ENCODE measurements at regions not wholly inside any gene's neighbourhood (a gene's known extent, or its start where the extent isn't known, plus 50 kb on each side); places are given as distances from the start of the nearest gene placed in this dataset.

DNA sequence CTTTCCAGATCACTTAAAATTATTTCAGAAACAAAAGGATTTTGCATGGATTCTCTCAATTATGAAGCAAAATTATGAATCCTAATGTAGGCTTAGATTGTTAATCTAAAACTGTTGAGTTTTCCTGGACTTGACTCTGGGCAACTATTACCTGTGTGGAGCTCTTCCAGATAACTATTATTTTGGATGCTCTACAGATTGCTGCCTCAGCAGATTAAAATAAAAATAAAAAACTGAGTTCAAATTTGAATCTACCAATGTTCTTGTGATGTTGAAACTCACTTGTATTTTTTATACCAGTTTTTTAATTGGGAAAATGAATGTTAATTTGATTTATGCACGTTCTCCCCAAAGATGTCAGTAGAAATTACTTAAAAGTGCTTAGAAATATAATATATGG lies 120.5 kb upstream of the NAV3 start:
- peaks cover 0 to 2% of the 10 kb centered on the region in 2 experiments for H3K27me3 ChIP-seq (ENCODE audit: control insufficient read depth in 2 of 2, insufficient read depth in 2 of 2, low read length in 2 of 2)
- H3K9ac ChIP-seq (replicated peaks; ENCODE audit: extremely low read depth, insufficient read depth, low read length), result no peak overlapping the region
- no peaks in the 10 kb centered on the region for H4K20me1 ChIP-seq (replicated peaks; ENCODE audit: control insufficient read depth, extremely low read depth, insufficient read depth, low read length)
- FAIRE-seq, result no peak
- TF ChIP-seq FOS (IDR thresholded peaks at IDR 0.05; ENCODE audit: borderline replicate concordance, insufficient read depth, low read length), result no peak
- TF ChIP-seq EZH2 (IDR thresholded peaks at IDR 0.05; ENCODE audit: borderline replicate concordance, low read depth, low read length, severe bottlenecking), result no peak
- no peak for TF ChIP-seq GATA2 (IDR thresholded peaks at IDR 0.05; ENCODE audit: insufficient read depth, insufficient read length, low read depth, low read length)
- TF ChIP-seq POLR2AphosphoS5 (IDR thresholded peaks at IDR 0.05; ENCODE audit: insufficient read depth, low read depth, low read length), result no peak
- TF ChIP-seq JUN (IDR thresholded peaks at IDR 0.05; ENCODE audit: borderline replicate concordance, insufficient read depth, insufficient read length, low read depth), result no peak
- TF ChIP-seq MYC (IDR thresholded peaks at IDR 0.05; ENCODE audit: low read depth, low read length), result no peak
- TF ChIP-seq, protein P1, sequence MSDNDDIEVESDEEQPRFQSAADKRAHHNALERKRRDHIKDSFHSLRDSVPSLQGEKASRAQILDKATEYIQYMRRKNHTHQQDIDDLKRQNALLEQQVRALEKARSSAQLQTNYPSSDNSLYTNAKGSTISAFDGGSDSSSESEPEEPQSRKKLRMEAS (IDR thresholded peaks at IDR 0.05; ENCODE audit: insufficient read depth, insufficient read length), result no peak
- TF ChIP-seq, protein P2, sequence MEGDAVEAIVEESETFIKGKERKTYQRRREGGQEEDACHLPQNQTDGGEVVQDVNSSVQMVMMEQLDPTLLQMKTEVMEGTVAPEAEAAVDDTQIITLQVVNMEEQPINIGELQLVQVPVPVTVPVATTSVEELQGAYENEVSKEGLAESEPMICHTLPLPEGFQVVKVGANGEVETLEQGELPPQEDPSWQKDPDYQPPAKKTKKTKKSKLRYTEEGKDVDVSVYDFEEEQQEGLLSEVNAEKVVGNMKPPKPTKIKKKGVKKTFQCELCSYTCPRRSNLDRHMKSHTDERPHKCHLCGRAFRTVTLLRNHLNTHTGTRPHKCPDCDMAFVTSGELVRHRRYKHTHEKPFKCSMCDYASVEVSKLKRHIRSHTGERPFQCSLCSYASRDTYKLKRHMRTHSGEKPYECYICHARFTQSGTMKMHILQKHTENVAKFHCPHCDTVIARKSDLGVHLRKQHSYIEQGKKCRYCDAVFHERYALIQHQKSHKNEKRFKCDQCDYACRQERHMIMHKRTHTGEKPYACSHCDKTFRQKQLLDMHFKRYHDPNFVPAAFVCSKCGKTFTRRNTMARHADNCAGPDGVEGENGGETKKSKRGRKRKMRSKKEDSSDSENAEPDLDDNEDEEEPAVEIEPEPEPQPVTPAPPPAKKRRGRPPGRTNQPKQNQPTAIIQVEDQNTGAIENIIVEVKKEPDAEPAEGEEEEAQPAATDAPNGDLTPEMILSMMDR (IDR thresholded peaks at IDR 0.05; ENCODE audit: extremely low read depth in 1 of 2, insufficient read depth in 1 of 2, low read depth in 1 of 2, low read length in 2 of 2), result no peak
- no peak for TF ChIP-seq POLR2A (IDR thresholded peaks at IDR 0.05; ENCODE audit: low read depth, low read length)
- H3K27ac ChIP-seq (ENCODE audit: insufficient read depth, low read depth, low read length), result no peak overlapping the region
- no peaks in the 10 kb centered on the region for H3K4me1 ChIP-seq (ENCODE audit: control insufficient read depth, extremely low read depth, insufficient read depth, low read length)
- no peaks in the 10 kb centered on the region for H3K9me1 ChIP-seq (replicated peaks; ENCODE audit: control insufficient read depth, extremely low read depth, insufficient read depth, low read length)
- no peak overlapping the region for H3K4me2 ChIP-seq (ENCODE audit: insufficient read depth, low read length)
- H2AFZ ChIP-seq (ENCODE audit: low read depth, low read length), result no peak overlapping the region
- no peaks in the 10 kb centered on the region for H3K79me2 ChIP-seq (ENCODE audit: control insufficient read depth, insufficient read depth, low read length)
- H3K36me3 ChIP-seq (ENCODE audit: control insufficient read depth in 2 of 2, extremely low read depth in 1 of 2, insufficient read depth in 2 of 2, low read length in 2 of 2), result no peaks in the 10 kb centered on the region
- DNase-seq (ENCODE audit: low read depth, low spot score), result no peak
- dilution Hi-C loops (cut with MboI; ENCODE audit: extremely low pct_ligation_motif_present, low sequenced_read_pairs), result no loop called here
- H3K9me3 ChIP-seq (replicated peaks; ENCODE audit: control insufficient read depth, insufficient read depth, low read length), result no peaks in the 10 kb centered on the region
- no peak overlapping the region for H3K4me3 ChIP-seq (replicated peaks in 1 of 3; ENCODE audit: insufficient read depth in 1 of 3, low read depth in 1 of 3, low read length in 3 of 3)
- intact Hi-C loops (cut with micrococcal nuclease), result no loop called here
- BruUV-seq (replicated peaks), result no TSS peak
- CTCF ChIA-PET, result interaction anchor here (0.7 to 1.6 kb wide), 4 partner anchors 9 to 435 kb away, joined by 3 to 5 read pairs (median 4); no protein-coding TSS in a partner anchor
- POLR2A ChIA-PET, result no interaction called here

All from endothelial cell of umbilical vein (primary cell).